ENCODE measurements at regions not wholly inside any gene's neighbourhood (a gene's known extent, or its start where the extent isn't known, plus 50 kb on each side); places are given as distances from the start of the nearest gene placed in this dataset.

- TF ChIP-seq CTCF (IDR thresholded peaks at IDR 0.05; ENCODE audit: low read length) = no peak
- no peak for TF ChIP-seq EZH2 (IDR thresholded peaks at IDR 0.05; ENCODE audit: borderline replicate concordance, low read length)
These were observed 722.6 kb upstream of the NRSN1 start for GRCh38 chr6:23403460-23403859.

Measured in OCI-LY1 (cell line).